Fibroblast of skin of right quadriceps (primary cell): ENCODE measurements at regions not wholly inside any gene's neighbourhood (a gene's known extent, or its start where the extent isn't known, plus 50 kb on each side); places are given as distances from the start of the nearest gene placed in this dataset.

Source experiments
- DNase-seq: peaks from one replicate; pipeline ENCODE4 v3.0.0-alpha.2; 2013

GRCh38 chr20:11222243-11222642 lies 548.4 kb upstream of the JAG1 start:
- DNase-seq = no peak

- DNase-seq = peak; percentile 31
Observed at GRCh38 chr20:11227602-11228001, 553.8 kb upstream of the JAG1 start.

GRCh38 chr20:11229772-11230171 lies 556.0 kb upstream of the JAG1 start:
- DNase-seq = peak; percentile 95

GRCh38 chr20:11230999-11231398 lies 557.2 kb upstream of the JAG1 start:
- DNase-seq = peak; percentile 60

- DNase-seq = no peak
Observed at GRCh38 chr20:11231742-11232648, 558.2 kb upstream of the JAG1 start.

GRCh38 chr20:11232896-11233295 lies 559.1 kb upstream of the JAG1 start:
- no peak for DNase-seq

- DNase-seq = no peak
Observed at GRCh38 chr20:11234181-11234580, 560.4 kb upstream of the JAG1 start.

- no peak for DNase-seq
Observed at GRCh38 chr20:11234608-11235007, 560.8 kb upstream of the JAG1 start.

GRCh38 chr20:11235058-11235457 lies 561.3 kb upstream of the JAG1 start:
- peak; percentile 83 for DNase-seq

GRCh38 chr20:11242320-11242719 lies 568.5 kb upstream of the JAG1 start:
- DNase-seq = no peak

- DNase-seq = no peak
Observed at GRCh38 chr20:11245431-11245830, 571.6 kb upstream of the JAG1 start.

GRCh38 chr20:11246251-11246775 lies 572.5 kb upstream of the JAG1 start:
- DNase-seq = no peak

GRCh38 chr20:11247046-11248010 lies 573.5 kb upstream of the JAG1 start:
- no peak for DNase-seq

GRCh38 chr20:11248011-11248409 lies 574.2 kb upstream of the JAG1 start:
- no peak for DNase-seq

GRCh38 chr20:11248687-11249638 lies 575.2 kb upstream of the JAG1 start:
- DNase-seq = no peak

- DNase-seq = no peak
Observed at GRCh38 chr20:11249683-11250082, 575.9 kb upstream of the JAG1 start.

GRCh38 chr20:11252447-11252846 lies 578.6 kb upstream of the JAG1 start:
- DNase-seq = no peak

- no peak for DNase-seq
Observed at GRCh38 chr20:11255455-11255854, 581.7 kb upstream of the JAG1 start.

- no peak for DNase-seq
Observed at GRCh38 chr20:11255860-11256259, 582.1 kb upstream of the JAG1 start.

GRCh38 chr20:11260611-11261010 lies 586.8 kb upstream of the JAG1 start:
- peak; percentile 34 for DNase-seq

GRCh38 chr20:11261533-11262000 lies 587.8 kb upstream of the JAG1 start:
- DNase-seq = peak; percentile 87

- no peak for DNase-seq
Observed at GRCh38 chr20:11266571-11266970, 592.8 kb upstream of the JAG1 start.
